Esophagus squamous epithelium (tissue), 4 donors: ENCODE measurements at regions not wholly inside any gene's neighbourhood (a gene's known extent, or its start where the extent isn't known, plus 50 kb on each side); places are given as distances from the start of the nearest gene placed in this dataset.

Source experiments
- CTCF ChIP-seq, 6 experiments: fragments of 450-650 bp in 4 of 6; fragments of 200-600 bp in 2 of 6; sonication (generic) in 2 of 6; IDR thresholded peaks; one replicate each; pipeline ENCODE4 v1.5.1; 2016 to 2019; ENCODE audit warnings: antibody characterized with exemption in 6 of 6, mild to moderate bottlenecking in 4 of 6, moderate library complexity in 4 of 6
- POLR2A ChIP-seq, 4 donors: fragments of 450-650 bp; IDR thresholded peaks; one replicate each; pipeline ENCODE4 v1.6.1; 2017; ENCODE audit warnings: antibody characterized with exemption in 4 of 4, mild to moderate bottlenecking in 4 of 4, moderate library complexity in 3 of 4

- no peak for TF ChIP-seq POLR2A (IDR thresholded peaks at IDR 0.05)
- TF ChIP-seq CTCF (IDR thresholded peaks at IDR 0.05) = no peak
These were observed 145.4 kb upstream of the RAB12 start for GRCh38 chr18:8463791-8464190.
